Gastrocnemius medialis (tissue), 4 donors: ENCODE measurements at regions not wholly inside any gene's neighbourhood (a gene's known extent, or its start where the extent isn't known, plus 50 kb on each side); places are given as distances from the start of the nearest gene placed in this dataset.
A peak's percentile ranks its signal among the peaks of the same experiment; 100 is the strongest.
"Not testable (repeated sequence)": the region's sequence is repeated elsewhere in the genome, so short reads cannot be mapped to it uniquely, and the experiment has no call there.

Experiments used
- ATAC-seq, 2 donors: fragments of 150-250 bp; one replicate each; pipeline ENCODE4 v1.9.1; 2016
- DNase-seq, 2 donors: peaks; one replicate each; pipeline ENCODE4 v3.0.0-alpha.2; 2019
- H3K27ac ChIP-seq, 4 donors: fragments of 200-600 bp; sonication (generic); 1 replicate in 1 of 4; 2 replicates in 3 of 4; pipeline ENCODE4 v1.5.1; 2016 to 2018; ENCODE audit warnings: mild to moderate bottlenecking in 2 of 4, moderate library complexity in 1 of 4
- H3K27me3 ChIP-seq, 3 donors: fragments of 200-600 bp; sonication (generic) in 2 of 3; 1 replicate in 1 of 3; 2 replicates in 2 of 3; pipeline versions ENCODE4 v1.5.1 to v1.6.0; 2016 to 2019; ENCODE audit warnings: mild to moderate bottlenecking in 1 of 3, moderate library complexity in 1 of 3
- H3K36me3 ChIP-seq, 2 donors: fragments of 200-600 bp; sonication (generic) in 1 of 2; one replicate each; pipeline ENCODE4 v1.5.1; 2017 to 2018
- H3K4me1 ChIP-seq, 2 donors: fragments of 200-600 bp; sonication (generic) in 1 of 2; one replicate each; pipeline ENCODE4 v1.5.1; 2016 to 2017; ENCODE audit warnings: mild to moderate bottlenecking in 2 of 2
- H3K4me3 ChIP-seq, 4 donors: fragments of 200-600 bp; sonication (generic) in 3 of 4; 1 replicate in 1 of 4; 2 replicates in 3 of 4; pipeline ENCODE4 v1.5.1; 2016 to 2019; ENCODE audit warnings: mild to moderate bottlenecking in 2 of 4
- H3K9me3 ChIP-seq, 3 donors: fragments of 200-600 bp; sonication (generic) in 2 of 3; 1 replicate in 1 of 3; 2 replicates in 2 of 3; pipeline ENCODE4 v1.5.1; 2016 to 2019
- CTCF ChIP-seq, 5 experiments: fragments of 450-650 bp in 3 of 5; fragments of 200-600 bp in 2 of 5; sonication (generic) in 2 of 5; IDR thresholded peaks in 4 of 5; conservative IDR thresholded peaks in 1 of 5; 1 replicate in 4 of 5; 2 replicates in 1 of 5; pipeline ENCODE4 v1.5.1; 2016 to 2019; ENCODE audit warnings: antibody characterized with exemption in 5 of 5, mild to moderate bottlenecking in 3 of 5, moderate library complexity in 3 of 5
- POLR2A ChIP-seq, 2 donors: fragments of 450-650 bp; IDR thresholded peaks; one replicate each; pipeline ENCODE4 v1.6.1; 2017; ENCODE audit warnings: antibody characterized with exemption in 2 of 2, mild to moderate bottlenecking in 2 of 2, moderate library complexity in 2 of 2
- in situ Hi-C, 4 donors: fragments of 200-750 bp; cut with MboI; loops; one replicate each; pipeline versions ENCODE4 v1.15.0 to v1.8.0; 2017; ENCODE audit warnings: low sequenced_read_pairs in 4 of 4
- intact Hi-C: fragments of 100-400 bp; cut with DNase I; formaldehyde crosslinking; loops from one replicate; pipeline ENCODE4 v1.15.1; 2023; ENCODE audit warnings: low total_unique reads

DNA sequence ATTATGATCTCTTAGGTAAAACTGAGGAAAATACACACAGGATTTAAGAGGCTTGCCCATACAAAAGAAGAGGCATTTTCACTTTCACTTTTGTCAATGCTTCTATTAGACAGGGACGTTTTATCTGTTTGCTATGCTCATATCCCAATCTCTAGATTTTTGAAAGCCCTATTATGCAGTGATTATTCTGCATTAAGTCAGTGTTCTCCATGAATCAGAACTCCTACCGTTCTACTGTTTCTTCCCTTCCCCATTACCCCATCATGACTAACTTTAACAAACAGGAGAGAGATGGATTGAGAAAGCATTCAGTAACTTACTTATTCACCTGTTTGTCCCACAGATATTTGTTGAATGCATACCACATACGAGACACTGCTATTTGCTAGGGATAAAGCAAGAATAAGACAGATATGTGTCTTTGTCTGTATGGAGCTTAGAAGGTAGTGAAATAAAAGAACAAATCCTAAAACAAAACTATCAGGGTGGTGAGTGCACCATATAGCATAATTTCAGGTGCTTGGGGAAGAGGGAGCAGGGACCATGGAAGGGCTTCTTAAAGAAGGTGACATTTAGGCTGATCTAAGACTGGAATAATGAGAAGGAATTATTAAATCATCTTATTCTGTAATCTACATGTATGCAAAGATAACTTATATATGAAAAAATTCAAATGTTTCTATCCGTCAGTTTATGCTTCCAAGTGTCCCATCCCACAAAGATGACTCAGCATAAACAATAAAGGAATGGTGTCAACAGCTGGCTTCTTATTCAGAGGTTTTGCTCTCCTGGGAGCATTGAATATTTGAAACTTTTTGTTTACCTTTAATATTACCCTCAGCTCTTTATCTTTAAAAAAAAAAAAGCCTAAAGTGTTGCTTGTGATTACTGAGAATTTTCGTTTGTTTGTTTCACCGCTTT lies 328.1 kb downstream of the HINT1 start:
- ATAC-seq (no peak), DNase-seq (no peak)
- Histone ChIP-seq H3K4me3 (peak overlapping the region; percentile 7 to 35 (median 29)), H3K36me3 (no peaks in the 10 kb centered on the region), H3K4me1 (no peaks in the 10 kb centered on the region), H3K27me3 (no peaks in the 10 kb centered on the region), H3K9me3 (no peaks in the 10 kb centered on the region), H3K27ac (no peak overlapping the region)
- TF ChIP-seq POLR2A (IDR thresholded peaks at IDR 0.05) (no peak), CTCF (IDR thresholded peaks at IDR 0.05 in 4 of 5, conservative IDR thresholded peaks at IDR 0.05 in 1 of 5) (no peak)
- in situ Hi-C loops = no loop called here
- intact Hi-C loops = no loop called here

DNA sequence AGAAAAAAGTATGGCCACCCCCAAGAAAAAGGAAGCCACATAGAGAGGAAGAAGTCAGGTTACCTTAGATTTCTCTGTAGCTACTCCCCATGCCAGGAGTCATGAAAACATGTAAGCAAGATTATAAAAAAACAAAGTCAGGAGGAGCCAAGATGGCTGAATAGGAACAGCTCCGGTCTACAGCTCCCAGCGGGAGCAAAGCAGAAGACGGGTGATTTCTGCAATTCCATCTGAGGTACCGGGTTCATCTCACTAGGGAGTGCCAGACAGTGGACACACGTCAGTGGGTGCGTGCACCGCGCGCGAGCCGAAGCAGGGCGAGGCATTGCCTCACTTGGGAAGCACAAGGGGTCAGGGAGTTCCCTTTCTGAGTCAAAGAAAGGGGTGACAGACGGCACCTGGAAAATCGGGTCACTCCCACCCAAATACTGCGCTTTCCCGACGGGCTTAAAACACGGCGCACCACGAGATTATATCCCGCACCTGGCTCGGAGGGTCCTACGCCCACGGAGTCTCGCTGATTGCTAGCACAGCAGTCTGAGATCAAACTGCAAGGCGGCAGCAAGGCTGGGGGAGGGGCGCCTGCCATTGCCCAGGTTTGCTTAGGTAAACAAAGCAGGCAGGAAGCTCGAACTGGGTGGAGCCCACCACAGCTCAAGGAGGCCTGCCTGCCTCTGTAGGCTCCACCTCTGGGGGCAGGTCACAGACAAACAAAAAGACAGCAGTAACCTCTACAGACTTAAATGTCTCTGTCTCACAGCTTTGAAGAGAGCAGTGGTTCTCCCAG lies 347.3 kb downstream of the HINT1 start:
- in situ Hi-C loops, H3K9me3 ChIP-seq, intact Hi-C loops, H3K27me3 ChIP-seq, H3K36me3 ChIP-seq, H3K27ac ChIP-seq, DNase-seq, H3K4me1 ChIP-seq, H3K4me3 ChIP-seq, ATAC-seq: not testable (repeated sequence)

- Histone ChIP-seq H3K4me1 (no peaks in the 10 kb centered on the region), H3K4me3 (no peak overlapping the region), H3K27ac (no peak overlapping the region), H3K9me3 (no peaks in the 10 kb centered on the region), H3K36me3 (no peaks in the 10 kb centered on the region), H3K27me3 (no peaks in the 10 kb centered on the region)
- no peak for DNase-seq
- no peak for ATAC-seq
- TF ChIP-seq CTCF (IDR thresholded peaks at IDR 0.05 in 4 of 5, conservative IDR thresholded peaks at IDR 0.05 in 1 of 5) = no peak
- intact Hi-C loops (no loop called here), in situ Hi-C loops (no loop called here)
Observed at GRCh38 chr5:130815246-130815645, 349.8 kb downstream of the HINT1 start.

DNA sequence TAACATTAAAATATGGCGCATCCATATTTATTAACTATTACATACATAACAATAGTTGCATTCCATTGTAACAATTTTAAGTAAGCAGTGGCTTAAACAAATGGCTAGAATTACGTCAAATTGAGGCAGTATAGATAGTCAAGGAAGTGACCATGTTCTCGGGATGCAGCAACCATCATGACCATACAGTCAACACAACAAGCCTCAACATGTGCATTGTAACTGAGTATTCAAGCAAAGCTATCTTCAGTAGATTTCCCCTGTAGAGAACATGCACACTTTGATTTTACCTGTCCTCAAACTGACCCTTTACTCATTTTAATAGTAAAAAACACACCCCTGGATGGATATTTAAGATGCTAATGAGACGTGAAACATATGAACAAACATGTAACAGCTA lies 356.4 kb downstream of the HINT1 start:
- Histone ChIP-seq H3K9me3 (no peaks in the 10 kb centered on the region), H3K36me3 (no peaks in the 10 kb centered on the region), H3K27me3 (no peaks in the 10 kb centered on the region), H3K4me3 (no peak overlapping the region), H3K4me1 (no peaks in the 10 kb centered on the region), H3K27ac (no peak overlapping the region)
- TF ChIP-seq POLR2A (IDR thresholded peaks at IDR 0.05) = no peak
- no peak for TF ChIP-seq CTCF (IDR thresholded peaks at IDR 0.05 in 4 of 5, conservative IDR thresholded peaks at IDR 0.05 in 1 of 5)
- DNase-seq = no peak
- in situ Hi-C loops (no loop called here), intact Hi-C loops (no loop called here)
- no peak for ATAC-seq

DNA sequence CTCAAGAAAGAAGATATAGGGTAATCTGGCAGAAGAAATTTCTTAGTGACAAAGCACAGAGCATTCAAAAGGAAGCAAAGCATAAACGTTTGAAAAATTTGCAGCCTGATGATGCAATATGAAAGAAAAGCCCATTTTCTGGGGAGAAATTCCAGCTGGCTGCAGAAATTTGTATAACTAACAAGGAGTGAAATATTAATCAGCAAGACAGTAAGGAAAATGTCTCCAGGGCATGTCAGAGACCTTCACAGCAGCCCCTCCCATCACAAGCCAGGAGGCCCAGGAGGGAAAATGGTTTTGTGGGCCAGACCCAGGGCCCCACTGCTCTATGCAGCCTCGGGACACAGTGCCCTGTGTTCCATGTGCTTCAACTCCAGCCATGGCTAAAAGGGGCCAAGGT lies 359.4 kb downstream of the HINT1 start:
- H3K27ac ChIP-seq = no peak overlapping the region

More for the DNA sequence above, 359.4 kb downstream of the HINT1 start:
- DNase-seq = no peak
- Histone ChIP-seq H3K36me3 (no peaks in the 10 kb centered on the region), H3K4me3 (no peak overlapping the region), H3K9me3 (peaks cover 0 to under 1% (median 0%) of the 10 kb centered on the region in 3 donors), H3K27me3 (no peaks in the 10 kb centered on the region), H3K4me1 (no peaks in the 10 kb centered on the region)
- intact Hi-C loops (no loop called here), in situ Hi-C loops (no loop called here)
- TF ChIP-seq CTCF (IDR thresholded peaks at IDR 0.05 in 4 of 5, conservative IDR thresholded peaks at IDR 0.05 in 1 of 5) (no peak), POLR2A (IDR thresholded peaks at IDR 0.05) (no peak)
- no peak for ATAC-seq
